GM23248 (cell line): ENCODE measurements at regions not wholly inside any gene's neighbourhood (a gene's known extent, or its start where the extent isn't known, plus 50 kb on each side); places are given as distances from the start of the nearest gene placed in this dataset.

Source experiments
- EZH2 ChIP-seq: fragments of 200-600 bp; sonication (generic); IDR thresholded peaks from 2 replicates; pipeline ENCODE4 v1.6.1; 2018; ENCODE audit warnings: antibody characterized with exemption, mild to moderate bottlenecking; ENCODE audit not compliant: insufficient read depth, poor library complexity, severe bottlenecking
- EZH2phosphoT487 ChIP-seq: fragments of 200-600 bp; sonication (generic); IDR thresholded peaks from 2 replicates; pipeline ENCODE4 v1.6.1; 2018; ENCODE audit warnings: antibody characterized with exemption, moderate library complexity, mild to moderate bottlenecking, low read depth; ENCODE audit not compliant: insufficient read depth

DNA sequence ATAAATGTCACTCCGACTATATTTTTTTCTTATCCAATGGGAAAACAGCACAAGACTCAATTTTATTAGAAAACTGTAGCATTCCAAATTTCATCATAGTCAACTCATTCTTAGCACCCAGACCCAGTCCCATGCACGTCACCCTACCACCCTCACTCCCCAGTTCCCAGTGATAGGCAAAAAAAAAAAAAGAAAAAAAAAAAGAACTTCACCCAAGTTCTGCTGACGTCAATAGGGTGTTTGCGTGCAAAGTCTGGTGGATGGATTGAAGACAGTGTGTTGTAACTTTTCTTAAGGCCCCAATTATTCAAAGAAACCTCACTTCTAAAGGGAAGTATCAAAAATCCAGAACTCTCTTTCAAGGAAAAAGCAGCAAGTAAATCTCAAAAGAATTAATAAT lies 213.9 kb upstream of the PRDM1 start:
- TF ChIP-seq EZH2phosphoT487 (no peak), EZH2 (no peak)
